ENCODE measurements at regions not wholly inside any gene's neighbourhood (a gene's known extent, or its start where the extent isn't known, plus 50 kb on each side); places are given as distances from the start of the nearest gene placed in this dataset.

- no peaks in the 10 kb centered on the region for H3K4me1 ChIP-seq (ENCODE audit: control insufficient read depth, insufficient read depth, low read length)
- intact Hi-C loops (cut with micrococcal nuclease) = no loop called here
- H3K4me3 Mint-ChIP-seq = no peak overlapping the region
- no peak for DNase-seq
- H3K36me3 ChIP-seq (ENCODE audit: control insufficient read depth, insufficient read depth, low read length) = no peaks in the 10 kb centered on the region
- no peaks in the 10 kb centered on the region for H3K36me3 Mint-ChIP-seq
- H3K4me1 Mint-ChIP-seq = no peaks in the 10 kb centered on the region
- no peaks in the 10 kb centered on the region for H3K9me3 ChIP-seq (ENCODE audit: control insufficient read depth, insufficient read depth, low read length)
- peak in 1 of 3 donors; percentile 8 for ATAC-seq
- no peak for TF ChIP-seq CTCF (IDR thresholded peaks at IDR 0.05)
- H3K27ac ChIP-seq (ENCODE audit: low read length) = no peak overlapping the region
- no peak overlapping the region for H3K27ac Mint-ChIP-seq
- H3K27me3 Mint-ChIP-seq (ENCODE audit: low read depth in 2 of 2) = peaks cover 0 to 5% of the 10 kb centered on the region in 2 donors
- no peak overlapping the region for H3K4me3 ChIP-seq (ENCODE audit: low read length)
- WGBS (ENCODE audit: insufficient coverage) = 93% methylated on average over 29 of the region's 29 CpGs
- H3K27me3 ChIP-seq (ENCODE audit: control insufficient read depth, insufficient read depth, low read length) = no peaks in the 10 kb centered on the region
- no peaks in the 10 kb centered on the region for H3K9me3 Mint-ChIP-seq
These were observed 54.5 kb upstream of the VASH1 start for GRCh38 chr14:76706811-76707210.

GRCh38 chr14:76708028-76708427, 53.2 kb upstream of the VASH1 start:
- no peaks in the 10 kb centered on the region for H3K9me3 Mint-ChIP-seq
- no peak overlapping the region for H3K27ac ChIP-seq (ENCODE audit: low read length)
- no peaks in the 10 kb centered on the region for H3K27me3 ChIP-seq (ENCODE audit: control insufficient read depth, insufficient read depth, low read length)
- H3K4me3 Mint-ChIP-seq = no peak overlapping the region
- 90% methylated on average over 6 of the region's 6 CpGs for WGBS (ENCODE audit: insufficient coverage)
- no peaks in the 10 kb centered on the region for H3K4me1 Mint-ChIP-seq
- no peaks in the 10 kb centered on the region for H3K9me3 ChIP-seq (ENCODE audit: control insufficient read depth, insufficient read depth, low read length)
- H3K36me3 Mint-ChIP-seq = no peaks in the 10 kb centered on the region
- H3K27me3 Mint-ChIP-seq (ENCODE audit: low read depth in 2 of 2) = peaks cover 0 to 3% of the 10 kb centered on the region in 2 donors
- no peak for TF ChIP-seq CTCF (IDR thresholded peaks at IDR 0.05)
- ATAC-seq = no peak
- no peaks in the 10 kb centered on the region for H3K4me1 ChIP-seq (ENCODE audit: control insufficient read depth, insufficient read depth, low read length)
- H3K27ac Mint-ChIP-seq = no peak overlapping the region
- H3K36me3 ChIP-seq (ENCODE audit: control insufficient read depth, insufficient read depth, low read length) = no peaks in the 10 kb centered on the region
- no peak overlapping the region for H3K4me3 ChIP-seq (ENCODE audit: low read length)
- no peak for DNase-seq
- intact Hi-C loops (cut with micrococcal nuclease) = no loop called here

GRCh38 chr14:76708771-76709170, 52.5 kb upstream of the VASH1 start:
- Mint-ChIP-seq H3K27ac (no peak overlapping the region), H3K4me1 (no peaks in the 10 kb centered on the region), H3K9me3 (no peaks in the 10 kb centered on the region), H3K36me3 (no peaks in the 10 kb centered on the region), H3K4me3 (no peak overlapping the region), H3K27me3 (ENCODE audit: low read depth in 2 of 2) (peaks cover 3 to 6% of the 10 kb centered on the region in 2 donors)
- intact Hi-C loops (cut with micrococcal nuclease) = no loop called here
- Histone ChIP-seq H3K27me3 (ENCODE audit: control insufficient read depth, insufficient read depth, low read length) (no peaks in the 10 kb centered on the region), H3K36me3 (ENCODE audit: control insufficient read depth, insufficient read depth, low read length) (no peaks in the 10 kb centered on the region), H3K4me1 (ENCODE audit: control insufficient read depth, insufficient read depth, low read length) (no peaks in the 10 kb centered on the region), H3K4me3 (ENCODE audit: low read length) (no peak overlapping the region), H3K9me3 (ENCODE audit: control insufficient read depth, insufficient read depth, low read length) (no peaks in the 10 kb centered on the region), H3K27ac (ENCODE audit: low read length) (no peak overlapping the region)
- DNase-seq (no peak), ATAC-seq (no peak)
- 92% methylated on average over 8 of the region's 8 CpGs for WGBS (ENCODE audit: insufficient coverage)
- no peak for TF ChIP-seq CTCF (IDR thresholded peaks at IDR 0.05)
